CD4-positive, alpha-beta T cell treated with Interferon gamma for 1 hour (primary cell): ENCODE measurements at regions not wholly inside any gene's neighbourhood (a gene's known extent, or its start where the extent isn't known, plus 50 kb on each side); places are given as distances from the start of the nearest gene placed in this dataset.

ENCODE experiments used
- DNase-seq: peaks from one replicate; pipeline ENCODE4 v3.0.0-alpha.2; 2020

DNA sequence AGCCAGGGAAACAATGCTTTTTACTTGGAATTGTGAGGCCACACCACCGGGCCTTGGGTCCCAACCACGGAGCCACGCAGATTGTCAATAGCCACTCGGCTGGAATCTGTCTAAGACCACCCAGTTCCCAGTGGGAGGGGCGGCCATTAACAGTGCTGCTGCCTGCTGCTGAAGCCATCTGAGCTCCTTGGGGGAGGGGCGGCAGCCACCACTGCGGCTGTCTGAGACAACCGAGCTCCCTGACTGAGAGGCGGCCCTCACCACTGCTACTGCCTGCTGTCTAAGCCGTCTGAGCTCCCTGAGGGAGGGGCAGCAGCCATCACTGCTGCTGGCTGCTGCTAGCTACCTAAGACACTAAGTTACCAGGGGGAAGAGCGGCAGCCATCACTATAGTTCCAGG, 64.3 kb downstream of the DMRTA2 start:
- DNase-seq, result no peak

GRCh38 chr1:50357186-50357585, 66.1 kb downstream of the DMRTA2 start:
- DNase-seq, result no peak

- no peak for DNase-seq
These were observed 68.4 kb downstream of the DMRTA2 start for GRCh38 chr1:50354813-50355212.

GRCh38 chr1:50352428-50352827, 70.8 kb downstream of the DMRTA2 start:
- no peak for DNase-seq

DNA sequence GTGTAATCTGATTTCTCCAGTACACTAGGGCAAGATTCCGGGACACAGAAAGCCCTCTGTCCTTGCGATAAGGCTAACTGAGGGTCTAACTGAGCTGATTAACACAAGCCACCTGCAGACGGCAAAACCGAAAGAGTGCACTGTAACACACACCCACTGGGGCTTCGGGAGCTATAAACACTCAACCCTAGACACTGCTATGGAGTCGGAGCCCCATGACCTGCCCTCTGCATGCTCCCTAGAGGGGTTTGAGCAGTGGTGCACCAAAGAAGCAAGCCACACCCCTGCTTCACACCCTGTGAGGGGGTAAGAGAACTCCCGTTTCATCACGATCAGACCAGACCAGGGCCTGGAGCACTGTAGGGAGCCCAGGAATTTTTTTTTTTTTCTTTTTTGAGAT, 72.4 kb downstream of the DMRTA2 start:
- DNase-seq, result no peak

- no peak for DNase-seq
These were observed 72.8 kb downstream of the DMRTA2 start for GRCh38 chr1:50350421-50350820.

- no peak for DNase-seq
These were observed 74.0 kb downstream of the DMRTA2 start for GRCh38 chr1:50349242-50349565.

- DNase-seq, result no peak
These were observed 74.6 kb downstream of the DMRTA2 start for GRCh38 chr1:50348449-50349241.

DNA sequence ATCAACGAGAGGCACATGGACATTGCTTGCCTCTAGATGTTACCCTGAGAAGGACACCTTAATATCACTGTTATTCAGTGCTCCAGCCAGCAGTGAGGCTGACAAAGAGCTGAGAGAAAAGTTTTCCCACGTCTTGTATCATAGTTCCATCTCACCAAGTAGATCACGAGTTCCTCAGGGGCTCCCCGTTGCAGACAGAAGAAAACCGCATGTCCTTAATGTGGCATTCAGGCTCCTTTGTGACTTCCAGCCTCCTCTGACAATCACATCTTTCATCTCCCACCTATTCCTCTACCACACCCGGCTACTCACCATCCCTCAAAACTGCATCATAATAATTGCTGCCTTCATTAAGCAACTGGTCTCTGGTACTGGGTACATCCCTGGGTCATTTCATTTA, 75.3 kb downstream of the DMRTA2 start:
- DNase-seq, result no peak

GRCh38 chr1:50346621-50347020, 76.6 kb downstream of the DMRTA2 start:
- no peak for DNase-seq

GRCh38 chr1:50343323-50343722, 79.9 kb downstream of the DMRTA2 start:
- no peak for DNase-seq

DNA sequence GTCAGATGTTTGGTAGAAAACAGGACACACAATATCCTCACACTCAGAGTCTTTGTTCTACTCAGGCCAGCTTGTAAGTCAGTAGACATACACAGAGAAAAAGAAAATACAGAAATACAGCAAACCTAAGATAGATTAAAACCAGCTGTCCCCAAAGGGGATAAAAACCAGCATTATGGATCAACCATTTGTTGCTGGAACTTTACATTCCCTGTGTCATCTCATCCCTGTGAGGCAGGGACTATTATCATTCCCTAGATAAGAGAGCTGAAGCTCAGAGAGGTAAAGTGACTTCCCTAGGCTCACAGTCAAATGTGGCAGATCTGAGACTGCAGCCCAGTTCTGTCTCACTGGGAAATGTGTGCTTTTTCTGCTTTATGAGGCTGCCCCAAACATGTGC, 80.7 kb downstream of the DMRTA2 start:
- DNase-seq, result no peak

DNA sequence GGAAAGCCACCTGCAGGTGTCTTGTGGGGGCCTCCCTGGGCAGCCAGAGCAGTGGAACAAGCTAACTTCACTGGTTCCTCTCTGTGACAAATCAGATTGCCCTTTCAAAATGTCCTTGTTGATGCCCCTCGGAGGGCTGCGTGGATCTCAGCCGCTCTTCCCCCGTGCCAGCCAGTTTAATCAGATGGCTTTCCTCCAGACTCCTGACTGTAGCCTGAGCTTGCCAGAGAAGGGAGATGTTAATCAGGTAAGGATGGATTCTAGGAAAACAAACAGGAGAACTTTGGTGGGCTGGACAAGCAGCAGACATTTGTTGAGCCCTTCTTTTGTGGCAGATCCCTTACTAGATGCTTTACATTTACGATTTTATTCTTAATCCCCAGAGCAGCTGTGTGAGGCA, 88.2 kb downstream of the DMRTA2 start:
- no peak for DNase-seq

DNA sequence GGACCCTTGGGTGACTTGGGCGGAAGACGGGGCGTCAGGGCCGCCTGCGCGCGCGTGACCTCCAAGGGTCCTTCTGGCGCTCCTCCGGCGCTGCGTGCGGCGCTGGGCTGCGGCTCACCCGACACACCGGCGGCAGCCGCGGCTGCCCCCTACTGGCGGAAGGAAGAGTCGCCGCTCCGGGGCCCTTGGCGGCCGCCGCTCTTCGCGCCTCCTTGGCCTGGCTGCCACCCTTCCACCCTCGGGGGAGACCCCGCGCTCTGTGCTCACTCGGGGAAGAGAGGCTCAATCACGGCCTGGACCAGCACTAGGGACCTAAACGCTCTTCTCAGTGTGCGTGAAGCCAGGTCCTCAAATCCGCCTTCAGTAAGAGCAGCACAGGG, 89.7 kb downstream of the DMRTA2 start:
- DNase-seq, result peak; percentile 41

GRCh38 chr1:50332941-50333594, 90.2 kb downstream of the DMRTA2 start:
- peak; percentile 21 for DNase-seq

DNA sequence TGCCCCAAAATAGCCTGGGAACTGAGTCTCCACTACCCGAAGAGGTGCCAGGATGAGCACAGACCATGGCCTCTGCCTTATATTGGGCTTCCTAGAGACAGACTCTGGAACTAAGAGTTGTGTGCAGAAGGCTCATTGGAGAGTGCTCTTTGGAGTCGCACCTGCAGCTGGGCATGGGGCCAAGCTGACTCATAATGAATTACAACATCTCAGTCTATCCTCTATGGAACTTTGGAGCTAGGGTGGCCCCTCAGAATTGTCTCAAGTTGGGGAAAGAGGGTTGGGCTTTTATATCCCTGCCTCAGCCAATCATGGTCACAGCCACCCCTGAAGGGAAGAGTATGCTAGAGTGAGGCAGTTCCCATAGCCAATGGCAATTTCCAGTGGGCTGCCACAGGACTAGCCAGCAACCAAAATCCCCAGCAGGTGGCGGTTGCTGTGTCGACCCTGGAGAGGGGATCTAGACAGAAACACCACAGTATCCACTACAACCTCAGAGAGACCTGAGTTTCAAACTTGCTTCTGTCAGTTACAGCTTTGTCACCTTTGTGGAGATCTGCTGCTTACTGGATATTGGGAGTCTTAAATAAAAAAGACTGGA, 93.8 kb downstream of the DMRTA2 start:
- DNase-seq, result no peak

GRCh38 chr1:50328552-50328951, 94.7 kb downstream of the DMRTA2 start:
- DNase-seq, result no peak

GRCh38 chr1:50326026-50326425, 97.2 kb downstream of the DMRTA2 start:
- DNase-seq, result no peak

GRCh38 chr1:50322579-50322978, 100.7 kb downstream of the DMRTA2 start:
- DNase-seq, result no peak

GRCh38 chr1:50318428-50318827, 104.8 kb downstream of the DMRTA2 start:
- DNase-seq, result no peak

DNA sequence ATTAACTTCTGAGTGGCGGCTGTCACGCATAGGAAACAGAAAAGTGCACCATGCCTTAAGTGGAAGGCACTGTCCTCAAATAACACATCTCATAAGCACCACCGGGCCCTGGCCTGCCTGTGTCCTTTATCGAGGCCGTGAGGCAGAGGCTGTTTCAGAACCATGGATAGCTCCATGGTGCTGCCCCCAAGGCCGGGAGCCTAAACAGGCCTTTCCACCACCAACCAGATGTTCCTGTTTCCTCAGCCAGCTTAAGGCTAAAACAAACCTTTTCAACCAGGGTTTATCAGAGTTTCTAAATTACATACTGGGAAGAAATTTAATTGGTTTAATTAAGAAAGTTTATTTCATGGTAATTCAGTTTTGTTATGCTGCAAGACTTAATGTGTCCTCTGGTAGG, 114.4 kb downstream of the DMRTA2 start:
- no peak for DNase-seq

DNA sequence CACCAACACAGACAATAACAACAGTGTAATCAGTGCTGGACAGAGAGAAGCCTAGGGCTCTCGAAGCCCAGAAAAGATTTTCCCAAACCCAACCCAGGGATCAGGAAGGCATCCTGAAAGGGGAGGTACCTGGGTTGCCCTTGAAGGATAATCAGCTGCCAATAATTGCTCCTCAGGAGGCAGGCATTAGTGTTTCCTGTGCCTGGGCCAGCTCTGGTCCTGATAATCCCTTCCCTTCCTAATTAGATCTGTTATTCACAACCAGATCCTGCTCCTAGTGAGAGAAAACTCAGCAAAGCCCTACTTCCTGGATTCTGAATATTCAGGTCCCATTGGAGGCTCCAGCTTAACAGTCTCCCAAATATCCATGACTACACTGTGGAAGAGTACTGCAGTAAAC, 117.4 kb downstream of the DMRTA2 start:
- no peak for DNase-seq

GRCh38 chr1:50300297-50300696, 122.9 kb downstream of the DMRTA2 start:
- no peak for DNase-seq

GRCh38 chr1:50295566-50295965, 127.7 kb downstream of the DMRTA2 start:
- no peak for DNase-seq

- no peak for DNase-seq
These were observed 131.0 kb downstream of the DMRTA2 start for GRCh38 chr1:50292276-50292675.
